ENCODE measurements at regions not wholly inside any gene's neighbourhood (a gene's known extent, or its start where the extent isn't known, plus 50 kb on each side); places are given as distances from the start of the nearest gene placed in this dataset.

GRCh38 chr10:58016614-58017013 lies 251.1 kb downstream of the IPMK start:
- DNase-seq (ENCODE audit: extremely low spot score): no peak
- WGBS: 99% methylated on average over 1 of the region's 1 CpG
- Histone ChIP-seq H3K36me3 (ENCODE audit: insufficient read depth) (no peaks in the 10 kb centered on the region), H3K4me3 (ENCODE audit: low read depth, low read length) (no peak overlapping the region), H3K4me1 (ENCODE audit: insufficient read depth) (no peaks in the 10 kb centered on the region), H3K27ac (ENCODE audit: low read depth) (no peak overlapping the region)

GRCh38 chr10:58014436-58014835 lies 253.3 kb downstream of the IPMK start:
- no peaks in the 10 kb centered on the region for H3K4me1 ChIP-seq (ENCODE audit: insufficient read depth)
- H3K4me3 ChIP-seq (ENCODE audit: low read depth, low read length): no peak overlapping the region
- no peaks in the 10 kb centered on the region for H3K36me3 ChIP-seq (ENCODE audit: insufficient read depth)
- DNase-seq (ENCODE audit: extremely low spot score): no peak
- H3K27ac ChIP-seq (ENCODE audit: low read depth): no peak overlapping the region
- 86% methylated on average over 1 of the region's 1 CpG for whole genome bisulfite sequencing

GRCh38 chr10:58013406-58013805 lies 254.3 kb downstream of the IPMK start:
- Histone ChIP-seq H3K27ac (ENCODE audit: low read depth) (no peak overlapping the region), H3K4me1 (ENCODE audit: insufficient read depth) (no peaks in the 10 kb centered on the region), H3K36me3 (ENCODE audit: insufficient read depth) (no peaks in the 10 kb centered on the region), H3K4me3 (ENCODE audit: low read depth, low read length) (no peak overlapping the region)
- no peak for DNase-seq (ENCODE audit: extremely low spot score)
- WGBS: 62% methylated on average over 4 of the region's 4 CpGs

- H3K4me3 ChIP-seq (ENCODE audit: low read depth, low read length): no peak overlapping the region
- WGBS: 67% methylated on average over 5 of the region's 5 CpGs
- no peak for DNase-seq (ENCODE audit: extremely low spot score)
- no peaks in the 10 kb centered on the region for H3K4me1 ChIP-seq (ENCODE audit: insufficient read depth)
- no peaks in the 10 kb centered on the region for H3K36me3 ChIP-seq (ENCODE audit: insufficient read depth)
- no peak overlapping the region for H3K27ac ChIP-seq (ENCODE audit: low read depth)
Observed at GRCh38 chr10:58010073-58010702, 257.5 kb downstream of the IPMK start.

- DNase-seq (ENCODE audit: extremely low spot score): no peak
- Histone ChIP-seq H3K4me3 (ENCODE audit: low read depth, low read length) (no peak overlapping the region), H3K4me1 (ENCODE audit: insufficient read depth) (no peaks in the 10 kb centered on the region), H3K27ac (ENCODE audit: low read depth) (no peak overlapping the region), H3K36me3 (ENCODE audit: insufficient read depth) (no peaks in the 10 kb centered on the region)
- 41% methylated on average over 2 of the region's 2 CpGs for WGBS
Observed at GRCh38 chr10:58003945-58004344, 263.7 kb downstream of the IPMK start.

GRCh38 chr10:58001159-58001558 lies 266.5 kb downstream of the IPMK start:
- WGBS: 73% methylated on average over 3 of the region's 3 CpGs
- no peak for DNase-seq (ENCODE audit: extremely low spot score)
- Histone ChIP-seq H3K27ac (ENCODE audit: low read depth) (no peak overlapping the region), H3K4me1 (ENCODE audit: insufficient read depth) (no peaks in the 10 kb centered on the region), H3K36me3 (ENCODE audit: insufficient read depth) (no peaks in the 10 kb centered on the region), H3K4me3 (ENCODE audit: low read depth, low read length) (no peak overlapping the region)

GRCh38 chr10:57996536-57996935 lies 271.2 kb downstream of the IPMK start:
- WGBS: 86% methylated on average over 2 of the region's 2 CpGs
- Histone ChIP-seq H3K4me3 (ENCODE audit: low read depth, low read length) (no peak overlapping the region), H3K4me1 (ENCODE audit: insufficient read depth) (no peaks in the 10 kb centered on the region), H3K36me3 (ENCODE audit: insufficient read depth) (no peaks in the 10 kb centered on the region), H3K27ac (ENCODE audit: low read depth) (no peak overlapping the region)
- no peak for DNase-seq (ENCODE audit: extremely low spot score)

- no peak for DNase-seq (ENCODE audit: extremely low spot score)
- Histone ChIP-seq H3K36me3 (ENCODE audit: insufficient read depth) (no peaks in the 10 kb centered on the region), H3K4me3 (ENCODE audit: low read depth, low read length) (no peak overlapping the region), H3K4me1 (ENCODE audit: insufficient read depth) (no peaks in the 10 kb centered on the region), H3K27ac (ENCODE audit: low read depth) (no peak overlapping the region)
- 84% methylated on average over 4 of the region's 4 CpGs for WGBS
Observed at GRCh38 chr10:57993302-57993701, 274.4 kb downstream of the IPMK start.

GRCh38 chr10:57992321-57993077 lies 275.2 kb downstream of the IPMK start:
- Histone ChIP-seq H3K4me1 (ENCODE audit: insufficient read depth) (no peaks in the 10 kb centered on the region), H3K4me3 (ENCODE audit: low read depth, low read length) (no peak overlapping the region), H3K27ac (ENCODE audit: low read depth) (no peak overlapping the region), H3K36me3 (ENCODE audit: insufficient read depth) (no peaks in the 10 kb centered on the region)
- DNase-seq (ENCODE audit: extremely low spot score): no peak
- 58% methylated on average over 5 of the region's 5 CpGs for WGBS

- Histone ChIP-seq H3K27ac (ENCODE audit: low read depth) (no peak overlapping the region), H3K36me3 (ENCODE audit: insufficient read depth) (no peaks in the 10 kb centered on the region), H3K4me3 (ENCODE audit: low read depth, low read length) (no peak overlapping the region), H3K4me1 (ENCODE audit: insufficient read depth) (no peaks in the 10 kb centered on the region)
- WGBS: 75% methylated on average over 2 of the region's 2 CpGs
- no peak for DNase-seq (ENCODE audit: extremely low spot score)
Observed at GRCh38 chr10:57988964-57989363, 278.7 kb downstream of the IPMK start.

- Histone ChIP-seq H3K4me3 (ENCODE audit: low read depth, low read length) (no peak overlapping the region), H3K27ac (ENCODE audit: low read depth) (no peak overlapping the region), H3K4me1 (ENCODE audit: insufficient read depth) (no peaks in the 10 kb centered on the region), H3K36me3 (ENCODE audit: insufficient read depth) (no peaks in the 10 kb centered on the region)
- WGBS: 89% methylated on average over 6 of the region's 6 CpGs
- no peak for DNase-seq (ENCODE audit: extremely low spot score)
Observed at GRCh38 chr10:57987055-57987721, 280.5 kb downstream of the IPMK start.

GRCh38 chr10:57986422-57986821 lies 281.3 kb downstream of the IPMK start:
- Histone ChIP-seq H3K4me1 (ENCODE audit: insufficient read depth) (no peaks in the 10 kb centered on the region), H3K4me3 (ENCODE audit: low read depth, low read length) (no peak overlapping the region), H3K27ac (ENCODE audit: low read depth) (no peak overlapping the region), H3K36me3 (ENCODE audit: insufficient read depth) (no peaks in the 10 kb centered on the region)
- no peak for DNase-seq (ENCODE audit: extremely low spot score)
- 96% methylated on average over 1 of the region's 1 CpG for WGBS

- H3K4me1 ChIP-seq (ENCODE audit: insufficient read depth): no peaks in the 10 kb centered on the region
- no peak overlapping the region for H3K4me3 ChIP-seq (ENCODE audit: low read depth, low read length)
- DNase-seq (ENCODE audit: extremely low spot score): no peak
- H3K27ac ChIP-seq (ENCODE audit: low read depth): no peak overlapping the region
- 11% methylated on average over 3 of the region's 3 CpGs for WGBS
- no peaks in the 10 kb centered on the region for H3K36me3 ChIP-seq (ENCODE audit: insufficient read depth)
Observed at GRCh38 chr10:57983281-57983791, 284.4 kb downstream of the IPMK start.

- Histone ChIP-seq H3K36me3 (ENCODE audit: insufficient read depth) (no peaks in the 10 kb centered on the region), H3K4me1 (ENCODE audit: insufficient read depth) (no peaks in the 10 kb centered on the region), H3K4me3 (ENCODE audit: low read depth, low read length) (no peak overlapping the region), H3K27ac (ENCODE audit: low read depth) (no peak overlapping the region)
- 62% methylated on average over 3 of the region's 3 CpGs for WGBS
- no peak for DNase-seq (ENCODE audit: extremely low spot score)
Observed at GRCh38 chr10:57982091-57982490, 285.6 kb downstream of the IPMK start.
